Astrocyte (in vitro differentiated cells and primary cell): ENCODE measurements at regions not wholly inside any gene's neighbourhood (a gene's known extent, or its start where the extent isn't known, plus 50 kb on each side); places are given as distances from the start of the nearest gene placed in this dataset.

Experiments used
- DNase-seq: peaks from one replicate; pipeline ENCODE4 v3.0.0-alpha.2; 2010; ENCODE audit warnings: low read depth
- FAIRE-seq: peaks from 2 replicates; lab custom pipeline; 2011; peaks lifted over from hg19 to GRCh38; lab: Jason Lieb, UNC
- H2AFZ ChIP-seq: 2 replicates; pipeline ENCODE4 v1.6.0; 2012; ENCODE audit warnings: low read depth, low read length, inconsistent platforms
- H3K27ac ChIP-seq: 2 replicates; pipeline ENCODE4 v1.5.1; 2011; ENCODE audit warnings: low read depth, low read length, inconsistent platforms
- H3K27me3 ChIP-seq: 2 replicates; pipeline ENCODE4 v1.6.0; 2011; ENCODE audit warnings: low read length, inconsistent platforms; ENCODE audit not compliant: insufficient read depth
- H3K36me3 ChIP-seq: 2 replicates; pipeline ENCODE4 v1.5.1; 2011; ENCODE audit warnings: low read length, inconsistent platforms; ENCODE audit not compliant: insufficient read depth
- H3K4me1 ChIP-seq: 2 replicates; pipeline ENCODE4 v1.5.1; 2011; ENCODE audit warnings: low read length, inconsistent platforms; ENCODE audit not compliant: insufficient read depth
- H3K4me2 ChIP-seq: 2 replicates; pipeline ENCODE4 v1.6.0; 2012; ENCODE audit warnings: low read length, inconsistent platforms
- H3K4me3 ChIP-seq: 2 replicates; pipeline ENCODE4 v1.5.1; 2011; ENCODE audit warnings: low read depth, mild to moderate bottlenecking, low read length, inconsistent platforms; ENCODE audit not compliant: insufficient read depth
- H3K79me2 ChIP-seq: 2 replicates; pipeline ENCODE4 v1.6.0; 2012; ENCODE audit warnings: mild to moderate bottlenecking, low read length, inconsistent platforms; ENCODE audit not compliant: insufficient read depth
- H3K9ac ChIP-seq: 2 replicates; pipeline ENCODE4 v1.6.0; 2012; ENCODE audit warnings: mild to moderate bottlenecking, low read length, inconsistent platforms
- H3K9me3 ChIP-seq: 2 replicates; pipeline ENCODE4 v1.5.1; 2012; ENCODE audit warnings: low read depth, mild to moderate bottlenecking, low read length, inconsistent platforms; ENCODE audit not compliant: insufficient read depth
- H4K20me1 ChIP-seq: 2 replicates; pipeline ENCODE4 v1.6.0; 2012; ENCODE audit warnings: low read length, inconsistent platforms; ENCODE audit not compliant: insufficient read depth
- H3K27ac Mint-ChIP-seq: one replicate; pipeline ENCODE4 v1.8.0; 2021; ENCODE audit warnings: mild to moderate bottlenecking, mixed read lengths; ENCODE audit not compliant: unreplicated experiment
- H3K27me3 Mint-ChIP-seq: one replicate; pipeline ENCODE4 v1.8.0; 2021; ENCODE audit warnings: low read depth, mixed read lengths; ENCODE audit not compliant: unreplicated experiment
- H3K36me3 Mint-ChIP-seq: one replicate; pipeline ENCODE4 v1.8.0; 2021; ENCODE audit warnings: low read depth, mixed read lengths; ENCODE audit not compliant: unreplicated experiment
- H3K4me1 Mint-ChIP-seq: one replicate; pipeline ENCODE4 v1.8.0; 2021; ENCODE audit warnings: low read depth, mixed read lengths; ENCODE audit not compliant: unreplicated experiment
- H3K4me3 Mint-ChIP-seq: one replicate; pipeline ENCODE4 v1.8.0; 2021; ENCODE audit warnings: mild to moderate bottlenecking, moderate library complexity, mixed read lengths; ENCODE audit not compliant: unreplicated experiment
- H3K9me3 Mint-ChIP-seq: one replicate; pipeline ENCODE4 v1.8.0; 2021; ENCODE audit warnings: mild to moderate bottlenecking, mixed read lengths; ENCODE audit not compliant: unreplicated experiment
- EZH2 ChIP-seq: IDR thresholded peaks from 2 replicates; pipeline ENCODE4 v1.6.1; 2012; ENCODE audit warnings: mild to moderate bottlenecking, low read length, inconsistent platforms; ENCODE audit not compliant: insufficient read depth
- TF ChIP-seq, protein P1 (sequence below): IDR thresholded peaks from 2 replicates; pipeline ENCODE4 v1.5.1; 2011; ENCODE audit warnings: low read depth, mild to moderate bottlenecking, inconsistent platforms, low read length, moderate library complexity; ENCODE audit not compliant: insufficient read depth

DNA sequence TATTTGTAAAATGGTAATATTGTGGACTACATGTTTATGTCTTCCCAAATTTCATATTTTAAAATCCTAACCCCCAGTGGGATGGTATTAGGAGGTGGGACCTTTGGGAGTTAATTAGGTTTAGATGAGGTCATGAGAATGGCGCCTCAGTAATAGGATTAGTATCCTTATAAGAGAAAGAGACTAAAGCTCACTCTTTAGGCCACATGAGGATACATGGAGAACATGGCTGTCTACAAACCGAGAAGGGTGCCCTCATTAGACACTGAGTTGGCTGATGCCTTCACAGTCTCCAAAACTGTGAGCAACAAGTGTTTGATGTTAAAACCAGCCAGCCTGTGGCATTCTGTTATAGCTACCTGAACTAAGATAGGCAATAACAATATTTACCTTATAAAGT is 58.3 kb upstream of the OTOGL start:
- Histone ChIP-seq H3K4me2 (no peak overlapping the region), H3K4me1 (peaks cover 26% of the 10 kb centered on the region), H3K36me3 (no peaks in the 10 kb centered on the region), H3K79me2 (no peaks in the 10 kb centered on the region), H3K4me3 (no peak overlapping the region), H3K27me3 (no peaks in the 10 kb centered on the region), H3K9ac (no peak overlapping the region), H3K27ac (peak overlapping the region; percentile 75), H2AFZ (peak overlapping the region; percentile 41), H3K9me3 (no peaks in the 10 kb centered on the region), H4K20me1 (no peaks in the 10 kb centered on the region)
- Mint-ChIP-seq H3K27ac (peak overlapping the region; percentile 64), H3K9me3 (no peaks in the 10 kb centered on the region), H3K4me3 (no peak overlapping the region), H3K36me3 (no peaks in the 10 kb centered on the region), H3K27me3 (no peaks in the 10 kb centered on the region), H3K4me1 (peaks cover 45% of the 10 kb centered on the region)
- DNase-seq = no peak
- FAIRE-seq = no peak
- TF ChIP-seq EZH2 = no peak
- TF ChIP-seq, protein P1, sequence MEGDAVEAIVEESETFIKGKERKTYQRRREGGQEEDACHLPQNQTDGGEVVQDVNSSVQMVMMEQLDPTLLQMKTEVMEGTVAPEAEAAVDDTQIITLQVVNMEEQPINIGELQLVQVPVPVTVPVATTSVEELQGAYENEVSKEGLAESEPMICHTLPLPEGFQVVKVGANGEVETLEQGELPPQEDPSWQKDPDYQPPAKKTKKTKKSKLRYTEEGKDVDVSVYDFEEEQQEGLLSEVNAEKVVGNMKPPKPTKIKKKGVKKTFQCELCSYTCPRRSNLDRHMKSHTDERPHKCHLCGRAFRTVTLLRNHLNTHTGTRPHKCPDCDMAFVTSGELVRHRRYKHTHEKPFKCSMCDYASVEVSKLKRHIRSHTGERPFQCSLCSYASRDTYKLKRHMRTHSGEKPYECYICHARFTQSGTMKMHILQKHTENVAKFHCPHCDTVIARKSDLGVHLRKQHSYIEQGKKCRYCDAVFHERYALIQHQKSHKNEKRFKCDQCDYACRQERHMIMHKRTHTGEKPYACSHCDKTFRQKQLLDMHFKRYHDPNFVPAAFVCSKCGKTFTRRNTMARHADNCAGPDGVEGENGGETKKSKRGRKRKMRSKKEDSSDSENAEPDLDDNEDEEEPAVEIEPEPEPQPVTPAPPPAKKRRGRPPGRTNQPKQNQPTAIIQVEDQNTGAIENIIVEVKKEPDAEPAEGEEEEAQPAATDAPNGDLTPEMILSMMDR = no peak

DNA sequence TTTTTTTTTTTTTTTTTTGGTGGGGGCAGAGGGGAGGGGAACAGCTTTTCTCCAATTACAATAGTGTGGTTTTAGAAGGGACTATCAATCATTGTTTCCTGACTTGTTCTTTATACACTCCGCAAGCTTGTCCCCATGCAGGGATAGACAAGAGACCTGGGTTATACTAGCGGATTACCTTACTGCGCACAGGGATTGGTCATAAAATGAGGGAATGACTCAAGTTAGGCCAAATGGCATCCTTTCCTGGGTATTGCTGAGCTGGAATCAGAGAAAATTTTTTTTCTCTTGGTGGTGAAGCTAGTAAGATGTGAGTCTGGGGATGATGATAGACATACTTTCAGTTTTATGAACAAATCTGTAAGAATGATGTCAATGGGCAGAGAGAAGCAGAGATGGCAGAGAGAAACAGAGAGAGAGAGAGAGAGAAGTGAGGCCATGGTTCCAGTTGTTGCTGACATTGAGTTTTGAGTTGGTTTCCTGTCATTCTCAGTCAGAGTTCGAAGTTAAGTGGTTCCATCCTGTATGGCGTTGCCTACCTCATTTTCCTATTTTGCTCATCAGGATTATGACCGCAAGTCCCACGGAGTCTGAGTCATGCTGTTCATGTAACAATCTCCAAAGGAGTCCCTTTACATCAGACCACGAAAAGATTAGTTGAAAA is 59.1 kb upstream of the OTOGL start:
- H3K36me3 ChIP-seq = no peaks in the 10 kb centered on the region
- H3K27me3 ChIP-seq = no peaks in the 10 kb centered on the region
- no peaks in the 10 kb centered on the region for H3K9me3 Mint-ChIP-seq
- FAIRE-seq (peak; percentile 37), DNase-seq (peak; percentile 90)
- no peaks in the 10 kb centered on the region for H4K20me1 ChIP-seq
- no peak overlapping the region for H3K4me3 Mint-ChIP-seq
- no peaks in the 10 kb centered on the region for H3K27me3 Mint-ChIP-seq
- no peaks in the 10 kb centered on the region for H3K79me2 ChIP-seq
- no peaks in the 10 kb centered on the region for H3K9me3 ChIP-seq
- no peaks in the 10 kb centered on the region for H3K36me3 Mint-ChIP-seq
- H3K4me1 Mint-ChIP-seq = peaks cover 40% of the 10 kb centered on the region
- peak overlapping the region; percentile 70 for H3K27ac Mint-ChIP-seq
- H3K27ac ChIP-seq = peak overlapping the region; percentile 75
- H3K4me3 ChIP-seq = no peak overlapping the region
- peak overlapping the region; percentile 43 for H3K4me2 ChIP-seq
- H3K9ac ChIP-seq = no peak overlapping the region
- H2AFZ ChIP-seq = no peak overlapping the region
- TF ChIP-seq EZH2 = no peak
- TF ChIP-seq, protein P1 = no peak
- peaks cover 19% of the 10 kb centered on the region for H3K4me1 ChIP-seq

DNA sequence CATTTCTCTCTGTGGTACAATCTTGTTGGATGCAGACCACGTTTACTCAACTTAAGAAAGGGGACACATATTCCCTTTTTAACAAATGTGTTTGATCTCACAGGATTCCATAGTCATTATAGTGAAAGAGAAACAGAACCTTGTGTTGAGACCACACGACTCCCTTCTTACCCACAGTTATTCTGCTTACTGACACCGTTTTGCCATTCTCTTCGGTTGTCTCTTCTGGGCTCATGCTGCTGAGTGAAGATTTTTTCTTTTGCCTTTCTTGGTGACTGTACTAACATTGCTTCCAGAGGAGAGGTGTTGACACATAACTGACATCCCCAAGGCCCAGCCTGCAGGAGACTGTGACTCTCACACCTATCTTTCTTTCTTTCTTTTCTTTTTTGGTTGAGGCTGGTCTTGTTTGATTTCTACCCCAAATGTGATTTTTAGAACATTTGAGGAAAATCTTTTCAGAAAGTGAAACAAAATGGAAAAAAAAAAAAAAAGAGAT is 61.2 kb upstream of the OTOGL start:
- no peaks in the 10 kb centered on the region for H3K36me3 Mint-ChIP-seq
- no peaks in the 10 kb centered on the region for H3K79me2 ChIP-seq
- H3K4me2 ChIP-seq = no peak overlapping the region
- no peaks in the 10 kb centered on the region for H3K27me3 ChIP-seq
- no peaks in the 10 kb centered on the region for H4K20me1 ChIP-seq
- peaks cover 36% of the 10 kb centered on the region for H3K4me1 Mint-ChIP-seq
- H3K27ac Mint-ChIP-seq = no peak overlapping the region
- no peak overlapping the region for H3K27ac ChIP-seq
- H3K9me3 Mint-ChIP-seq = no peaks in the 10 kb centered on the region
- no peak overlapping the region for H3K4me3 ChIP-seq
- H3K4me3 Mint-ChIP-seq = no peak overlapping the region
- H3K9ac ChIP-seq = no peak overlapping the region
- TF ChIP-seq, protein P1 = no peak
- no peak for TF ChIP-seq EZH2
- no peaks in the 10 kb centered on the region for H3K27me3 Mint-ChIP-seq
- peaks cover 15% of the 10 kb centered on the region for H3K4me1 ChIP-seq
- no peaks in the 10 kb centered on the region for H3K9me3 ChIP-seq
- H2AFZ ChIP-seq = no peak overlapping the region
- no peaks in the 10 kb centered on the region for H3K36me3 ChIP-seq
- DNase-seq (no peak), FAIRE-seq (no peak)
